Amniotic stem cell (primary cell): ENCODE measurements at regions not wholly inside any gene's neighbourhood (a gene's known extent, or its start where the extent isn't known, plus 50 kb on each side); places are given as distances from the start of the nearest gene placed in this dataset.

Source experiments
- DNase-seq: peaks from one replicate; lab custom pipeline; 2025; lab: John Stamatoyannopoulos, UW

- DNase-seq = no peak
These were observed 49.7 kb downstream of the GLI2 start for GRCh38 chr2:120785228-120785966.

- DNase-seq = no peak
These were observed 50.6 kb downstream of the GLI2 start for GRCh38 chr2:120786038-120786960.

- no peak for DNase-seq
These were observed 51.6 kb downstream of the GLI2 start for GRCh38 chr2:120787111-120787821.

GRCh38 chr2:120787822-120788700 is 52.4 kb downstream of the GLI2 start:
- DNase-seq = no peak

GRCh38 chr2:120791243-120791961 is 55.7 kb downstream of the GLI2 start:
- no peak for DNase-seq

- no peak for DNase-seq
These were observed 56.3 kb downstream of the GLI2 start for GRCh38 chr2:120791962-120792297.

GRCh38 chr2:120793682-120794403 is 58.2 kb downstream of the GLI2 start:
- no peak for DNase-seq

- DNase-seq = no peak
These were observed 59.0 kb downstream of the GLI2 start for GRCh38 chr2:120794716-120795115.

- no peak for DNase-seq
These were observed 60.4 kb downstream of the GLI2 start for GRCh38 chr2:120796094-120796493.

GRCh38 chr2:120797421-120798221 is 62.0 kb downstream of the GLI2 start:
- DNase-seq = no peak

- DNase-seq = no peak
These were observed 63.0 kb downstream of the GLI2 start for GRCh38 chr2:120798567-120799247.

GRCh38 chr2:120802158-120802557 is 66.5 kb downstream of the GLI2 start:
- DNase-seq = no peak

- DNase-seq = no peak
These were observed 67.3 kb downstream of the GLI2 start for GRCh38 chr2:120802867-120803484.

- DNase-seq = no peak
These were observed 68.2 kb downstream of the GLI2 start for GRCh38 chr2:120803764-120804335.

GRCh38 chr2:120804459-120804858 is 68.8 kb downstream of the GLI2 start:
- no peak for DNase-seq

GRCh38 chr2:120805011-120805410 is 69.3 kb downstream of the GLI2 start:
- no peak for DNase-seq

- DNase-seq = no peak
These were observed 69.9 kb downstream of the GLI2 start for GRCh38 chr2:120805602-120806001.

- DNase-seq = no peak
These were observed 72.1 kb downstream of the GLI2 start for GRCh38 chr2:120807751-120808150.
